GM23338 (cell line): ENCODE measurements at regions not wholly inside any gene's neighbourhood (a gene's known extent, or its start where the extent isn't known, plus 50 kb on each side); places are given as distances from the start of the nearest gene placed in this dataset.

Experiments used
- ATAC-seq: fragments of 200-7000 bp; cut with Tn5 transposase; 3 replicates; pipeline ENCODE4 v1.9.1; 2020
- DNase-seq: peaks from one replicate; pipeline ENCODE4 v3.0.0-alpha.2; 2015; ENCODE audit warnings: low spot score
- H2AFZ ChIP-seq: fragments of 200-600 bp; sonication (generic); 2 replicates; pipeline ENCODE4 v1.8.0; 2016; ENCODE audit warnings: antibody characterized with exemption, mild to moderate bottlenecking, moderate library complexity
- H3F3A ChIP-seq: fragments of 200-600 bp; sonication (generic); replicated peaks from 2 replicates; pipeline ENCODE4 v1.8.0; 2017; ENCODE audit warnings: antibody characterized with exemption, mixed run types, low read depth
- H3K27ac ChIP-seq: fragments of 200-600 bp; sonication (generic); 2 replicates; pipeline ENCODE4 v1.6.1; 2016; ENCODE audit warnings: low read depth
- H3K27me3 ChIP-seq: fragments of 200-600 bp; sonication (generic); 2 replicates; pipeline ENCODE4 v1.8.0; 2016; ENCODE audit warnings: mild to moderate bottlenecking, mixed run types, moderate library complexity; ENCODE audit not compliant: insufficient read depth
- H3K36me3 ChIP-seq: fragments of 200-600 bp; sonication (generic); 2 replicates; pipeline ENCODE4 v1.8.0; 2016; ENCODE audit warnings: mild to moderate bottlenecking; ENCODE audit not compliant: insufficient read depth
- H3K4me1 ChIP-seq: fragments of 200-600 bp; sonication (generic); 2 replicates; pipeline ENCODE4 v1.8.0; 2016; ENCODE audit warnings: mild to moderate bottlenecking, moderate library complexity; ENCODE audit not compliant: insufficient read depth
- H3K4me2 ChIP-seq: fragments of 200-600 bp; sonication (generic); 2 replicates; pipeline ENCODE4 v1.7.1; 2017; ENCODE audit warnings: mixed run types
- H3K4me3 ChIP-seq: fragments of 200-600 bp; sonication (generic); 2 replicates; pipeline ENCODE4 v1.6.1; 2016; ENCODE audit warnings: mixed run types
- H3K79me2 ChIP-seq: fragments of 200-600 bp; sonication (generic); replicated peaks from 2 replicates; pipeline ENCODE4 v1.8.0; 2017; ENCODE audit warnings: mild to moderate bottlenecking; ENCODE audit not compliant: insufficient read depth
- H3K9me2 ChIP-seq: fragments of 200-600 bp; sonication (generic); 2 replicates; pipeline ENCODE4 v1.8.0; 2017; ENCODE audit not compliant: insufficient read depth
- H4K20me1 ChIP-seq: fragments of 200-600 bp; sonication (generic); replicated peaks from 2 replicates; pipeline ENCODE4 v1.8.0; 2017; ENCODE audit warnings: mild to moderate bottlenecking; ENCODE audit not compliant: insufficient read depth
- H3K27ac Mint-ChIP-seq: 2 replicates; pipeline ENCODE4 v1.8.0; 2020; ENCODE audit warnings: inconsistent platforms, mild to moderate bottlenecking, moderate library complexity, mixed read lengths
- H3K27me3 Mint-ChIP-seq: 3 replicates; pipeline ENCODE4 v1.8.0; 2022; ENCODE audit warnings: low read depth, mild to moderate bottlenecking, moderate library complexity, mixed read lengths, inconsistent platforms; ENCODE audit not compliant: insufficient read depth, poor library complexity
- H3K36me3 Mint-ChIP-seq: 3 replicates; pipeline ENCODE4 v1.8.0; 2021; ENCODE audit warnings: low read depth, mild to moderate bottlenecking, inconsistent platforms, moderate library complexity, mixed read lengths
- H3K4me1 Mint-ChIP-seq: 3 replicates; pipeline ENCODE4 v1.8.0; 2020; ENCODE audit warnings: mild to moderate bottlenecking, inconsistent platforms, mixed read lengths
- H3K4me3 Mint-ChIP-seq: 3 replicates; pipeline ENCODE4 v1.8.0; 2021; ENCODE audit warnings: moderate library complexity, mild to moderate bottlenecking, inconsistent platforms, mixed read lengths
- H3K9me3 Mint-ChIP-seq: 3 replicates; pipeline ENCODE4 v1.8.0; 2020; ENCODE audit warnings: moderate library complexity, mild to moderate bottlenecking, inconsistent platforms, mixed read lengths
- CREB1 ChIP-seq: fragments of 250-450 bp; sonication (Bioruptor Pico); IDR thresholded peaks from 2 replicates; pipeline ENCODE4 v1.5.0; 2020; ENCODE audit warnings: low read depth, mild to moderate bottlenecking, moderate library complexity
- CTCF ChIP-seq, 2 experiments: fragments of 200-600 bp in 1 of 2; sonication (generic) in 1 of 2; conservative IDR thresholded peaks; 2 replicates each; pipeline versions ENCODE4 v1.5.1 to v1.6.1; 2016 to 2017; ENCODE audit warnings: antibody characterized with exemption in 2 of 2, low read depth in 2 of 2, mild to moderate bottlenecking in 2 of 2, moderate library complexity in 1 of 2
- ETS1 ChIP-seq: IDR thresholded peaks from 2 replicates; pipeline ENCODE4 v1.6.1; 2016; ENCODE audit warnings: antibody characterized with exemption
- JUNB ChIP-seq: IDR thresholded peaks from one replicate; pipeline ENCODE4 v1.6.1; 2016; ENCODE audit warnings: antibody characterized with exemption; ENCODE audit not compliant: unreplicated experiment
- NANOG ChIP-seq: IDR thresholded peaks from 2 replicates; pipeline ENCODE4 v1.6.1; 2016; ENCODE audit warnings: antibody characterized with exemption, borderline replicate concordance
- POLR2AphosphoS5 ChIP-seq: IDR thresholded peaks from 2 replicates; pipeline ENCODE4 v1.6.1; 2016; ENCODE audit warnings: antibody characterized with exemption, low read depth
- STAT1 ChIP-seq: IDR thresholded peaks from one replicate; pipeline ENCODE4 v1.6.1; 2016; ENCODE audit warnings: antibody characterized with exemption; ENCODE audit not compliant: unreplicated experiment
- TF ChIP-seq, protein P1 (sequence below): IDR thresholded peaks from one replicate; pipeline ENCODE4 v1.6.1; 2018; ENCODE audit warnings: antibody characterized with exemption; ENCODE audit not compliant: unreplicated experiment
- TF ChIP-seq, protein P2 (sequence below): fragments of 250-450 bp; sonication (Bioruptor Pico); IDR thresholded peaks from 2 replicates; pipeline ENCODE4 v1.5.0; 2020; ENCODE audit warnings: mild to moderate bottlenecking, moderate library complexity

DNA sequence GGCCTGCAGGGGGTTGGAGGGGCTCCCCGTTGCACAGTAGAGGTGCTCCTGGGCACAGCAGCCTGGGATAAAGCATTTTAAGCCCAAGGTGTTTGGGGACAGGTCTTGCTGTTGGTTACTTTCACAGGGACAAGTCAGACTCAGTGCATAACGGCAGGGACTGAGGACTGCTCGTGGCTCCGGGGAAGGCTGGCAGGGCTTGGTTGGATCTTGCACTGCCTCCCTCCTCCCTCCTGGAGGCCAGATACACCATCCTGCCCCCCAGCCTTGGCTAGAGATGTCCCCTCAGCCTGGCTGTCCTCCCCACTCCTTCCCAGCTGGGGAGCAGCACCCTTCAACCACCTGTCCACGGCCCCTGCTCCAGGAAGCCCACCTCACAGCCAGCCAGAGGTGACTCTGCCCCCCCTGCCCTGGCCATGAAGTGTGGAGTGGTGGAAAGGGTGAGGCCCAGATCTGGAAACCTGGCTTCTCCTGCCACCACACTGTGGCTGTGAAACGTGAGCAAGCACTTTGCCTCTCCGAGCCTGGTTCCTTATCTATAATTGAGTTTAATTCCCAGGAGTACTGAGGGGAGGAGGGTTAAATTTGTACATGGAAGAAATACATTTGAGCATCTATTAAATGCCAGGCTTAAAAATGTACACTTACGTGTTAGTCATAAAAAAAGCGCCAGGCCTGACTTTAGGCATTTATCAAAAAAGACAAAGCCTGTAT lies 67.1 kb upstream of the TAF1B start:
- Histone ChIP-seq H3K9me2 (no peaks in the 10 kb centered on the region), H3K36me3 (no peaks in the 10 kb centered on the region), H3K4me1 (no peaks in the 10 kb centered on the region), H4K20me1 (no peaks in the 10 kb centered on the region), H3K27ac (no peak overlapping the region), H3K4me2 (no peak overlapping the region), H3K4me3 (no peak overlapping the region), H3K79me2 (no peaks in the 10 kb centered on the region), H2AFZ (no peak overlapping the region), H3F3A (no peaks in the 10 kb centered on the region), H3K27me3 (no peaks in the 10 kb centered on the region)
- Mint-ChIP-seq H3K4me3 (no peak overlapping the region; the same call in 2 of the 3 replicates), H3K9me3 (peaks cover 3% of the 10 kb centered on the region; the same call in 1 of the 3 replicates), H3K27ac (no peak overlapping the region), H3K27me3 (peaks cover 10% of the 10 kb centered on the region), H3K36me3 (no peaks in the 10 kb centered on the region; the same call in 2 of the 3 replicates), H3K4me1 (peaks cover 18% of the 10 kb centered on the region; the same call in 2 of the 3 replicates)
- no peak for DNase-seq
- TF ChIP-seq, protein P1, sequence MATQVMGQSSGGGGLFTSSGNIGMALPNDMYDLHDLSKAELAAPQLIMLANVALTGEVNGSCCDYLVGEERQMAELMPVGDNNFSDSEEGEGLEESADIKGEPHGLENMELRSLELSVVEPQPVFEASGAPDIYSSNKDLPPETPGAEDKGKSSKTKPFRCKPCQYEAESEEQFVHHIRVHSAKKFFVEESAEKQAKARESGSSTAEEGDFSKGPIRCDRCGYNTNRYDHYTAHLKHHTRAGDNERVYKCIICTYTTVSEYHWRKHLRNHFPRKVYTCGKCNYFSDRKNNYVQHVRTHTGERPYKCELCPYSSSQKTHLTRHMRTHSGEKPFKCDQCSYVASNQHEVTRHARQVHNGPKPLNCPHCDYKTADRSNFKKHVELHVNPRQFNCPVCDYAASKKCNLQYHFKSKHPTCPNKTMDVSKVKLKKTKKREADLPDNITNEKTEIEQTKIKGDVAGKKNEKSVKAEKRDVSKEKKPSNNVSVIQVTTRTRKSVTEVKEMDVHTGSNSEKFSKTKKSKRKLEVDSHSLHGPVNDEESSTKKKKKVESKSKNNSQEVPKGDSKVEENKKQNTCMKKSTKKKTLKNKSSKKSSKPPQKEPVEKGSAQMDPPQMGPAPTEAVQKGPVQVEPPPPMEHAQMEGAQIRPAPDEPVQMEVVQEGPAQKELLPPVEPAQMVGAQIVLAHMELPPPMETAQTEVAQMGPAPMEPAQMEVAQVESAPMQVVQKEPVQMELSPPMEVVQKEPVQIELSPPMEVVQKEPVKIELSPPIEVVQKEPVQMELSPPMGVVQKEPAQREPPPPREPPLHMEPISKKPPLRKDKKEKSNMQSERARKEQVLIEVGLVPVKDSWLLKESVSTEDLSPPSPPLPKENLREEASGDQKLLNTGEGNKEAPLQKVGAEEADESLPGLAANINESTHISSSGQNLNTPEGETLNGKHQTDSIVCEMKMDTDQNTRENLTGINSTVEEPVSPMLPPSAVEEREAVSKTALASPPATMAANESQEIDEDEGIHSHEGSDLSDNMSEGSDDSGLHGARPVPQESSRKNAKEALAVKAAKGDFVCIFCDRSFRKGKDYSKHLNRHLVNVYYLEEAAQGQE: no peak
- no peak for TF ChIP-seq CREB1 (CRISPR knock-in tag)
- no peak for TF ChIP-seq ETS1
- no peak for TF ChIP-seq NANOG
- no peak for TF ChIP-seq CTCF (conservative IDR thresholded peaks at IDR 0.05; ENCODE audit: low read depth in 2 of 2)
- no peak for TF ChIP-seq POLR2AphosphoS5
- no peak for ATAC-seq

GRCh38 chr2:9777081-9777480 lies 66.2 kb upstream of the TAF1B start:
- peaks cover 3% of the 10 kb centered on the region; the same call in 1 of the 3 replicates for H3K9me3 Mint-ChIP-seq
- no peak overlapping the region for H3K4me3 Mint-ChIP-seq
- H3K36me3 ChIP-seq: no peaks in the 10 kb centered on the region
- no peaks in the 10 kb centered on the region for H3F3A ChIP-seq
- no peaks in the 10 kb centered on the region for H3K4me1 ChIP-seq
- H3K27me3 Mint-ChIP-seq: peaks cover 7% of the 10 kb centered on the region
- ATAC-seq: no peak
- no peak for DNase-seq
- no peak overlapping the region for H3K4me3 ChIP-seq
- H3K27ac Mint-ChIP-seq: no peak overlapping the region
- H3K27ac ChIP-seq: no peak overlapping the region
- H3K4me2 ChIP-seq: no peak overlapping the region
- H3K79me2 ChIP-seq: no peaks in the 10 kb centered on the region
- peaks cover 14% of the 10 kb centered on the region; the same call in 2 of the 3 replicates for H3K4me1 Mint-ChIP-seq
- H3K27me3 ChIP-seq: no peaks in the 10 kb centered on the region
- H3K36me3 Mint-ChIP-seq: no peaks in the 10 kb centered on the region; the same call in 2 of the 3 replicates
- H3K9me2 ChIP-seq: no peaks in the 10 kb centered on the region
- H4K20me1 ChIP-seq: no peaks in the 10 kb centered on the region
- no peak overlapping the region for H2AFZ ChIP-seq
- no peak for TF ChIP-seq STAT1
- TF ChIP-seq POLR2AphosphoS5: no peak
- TF ChIP-seq, protein P2, sequence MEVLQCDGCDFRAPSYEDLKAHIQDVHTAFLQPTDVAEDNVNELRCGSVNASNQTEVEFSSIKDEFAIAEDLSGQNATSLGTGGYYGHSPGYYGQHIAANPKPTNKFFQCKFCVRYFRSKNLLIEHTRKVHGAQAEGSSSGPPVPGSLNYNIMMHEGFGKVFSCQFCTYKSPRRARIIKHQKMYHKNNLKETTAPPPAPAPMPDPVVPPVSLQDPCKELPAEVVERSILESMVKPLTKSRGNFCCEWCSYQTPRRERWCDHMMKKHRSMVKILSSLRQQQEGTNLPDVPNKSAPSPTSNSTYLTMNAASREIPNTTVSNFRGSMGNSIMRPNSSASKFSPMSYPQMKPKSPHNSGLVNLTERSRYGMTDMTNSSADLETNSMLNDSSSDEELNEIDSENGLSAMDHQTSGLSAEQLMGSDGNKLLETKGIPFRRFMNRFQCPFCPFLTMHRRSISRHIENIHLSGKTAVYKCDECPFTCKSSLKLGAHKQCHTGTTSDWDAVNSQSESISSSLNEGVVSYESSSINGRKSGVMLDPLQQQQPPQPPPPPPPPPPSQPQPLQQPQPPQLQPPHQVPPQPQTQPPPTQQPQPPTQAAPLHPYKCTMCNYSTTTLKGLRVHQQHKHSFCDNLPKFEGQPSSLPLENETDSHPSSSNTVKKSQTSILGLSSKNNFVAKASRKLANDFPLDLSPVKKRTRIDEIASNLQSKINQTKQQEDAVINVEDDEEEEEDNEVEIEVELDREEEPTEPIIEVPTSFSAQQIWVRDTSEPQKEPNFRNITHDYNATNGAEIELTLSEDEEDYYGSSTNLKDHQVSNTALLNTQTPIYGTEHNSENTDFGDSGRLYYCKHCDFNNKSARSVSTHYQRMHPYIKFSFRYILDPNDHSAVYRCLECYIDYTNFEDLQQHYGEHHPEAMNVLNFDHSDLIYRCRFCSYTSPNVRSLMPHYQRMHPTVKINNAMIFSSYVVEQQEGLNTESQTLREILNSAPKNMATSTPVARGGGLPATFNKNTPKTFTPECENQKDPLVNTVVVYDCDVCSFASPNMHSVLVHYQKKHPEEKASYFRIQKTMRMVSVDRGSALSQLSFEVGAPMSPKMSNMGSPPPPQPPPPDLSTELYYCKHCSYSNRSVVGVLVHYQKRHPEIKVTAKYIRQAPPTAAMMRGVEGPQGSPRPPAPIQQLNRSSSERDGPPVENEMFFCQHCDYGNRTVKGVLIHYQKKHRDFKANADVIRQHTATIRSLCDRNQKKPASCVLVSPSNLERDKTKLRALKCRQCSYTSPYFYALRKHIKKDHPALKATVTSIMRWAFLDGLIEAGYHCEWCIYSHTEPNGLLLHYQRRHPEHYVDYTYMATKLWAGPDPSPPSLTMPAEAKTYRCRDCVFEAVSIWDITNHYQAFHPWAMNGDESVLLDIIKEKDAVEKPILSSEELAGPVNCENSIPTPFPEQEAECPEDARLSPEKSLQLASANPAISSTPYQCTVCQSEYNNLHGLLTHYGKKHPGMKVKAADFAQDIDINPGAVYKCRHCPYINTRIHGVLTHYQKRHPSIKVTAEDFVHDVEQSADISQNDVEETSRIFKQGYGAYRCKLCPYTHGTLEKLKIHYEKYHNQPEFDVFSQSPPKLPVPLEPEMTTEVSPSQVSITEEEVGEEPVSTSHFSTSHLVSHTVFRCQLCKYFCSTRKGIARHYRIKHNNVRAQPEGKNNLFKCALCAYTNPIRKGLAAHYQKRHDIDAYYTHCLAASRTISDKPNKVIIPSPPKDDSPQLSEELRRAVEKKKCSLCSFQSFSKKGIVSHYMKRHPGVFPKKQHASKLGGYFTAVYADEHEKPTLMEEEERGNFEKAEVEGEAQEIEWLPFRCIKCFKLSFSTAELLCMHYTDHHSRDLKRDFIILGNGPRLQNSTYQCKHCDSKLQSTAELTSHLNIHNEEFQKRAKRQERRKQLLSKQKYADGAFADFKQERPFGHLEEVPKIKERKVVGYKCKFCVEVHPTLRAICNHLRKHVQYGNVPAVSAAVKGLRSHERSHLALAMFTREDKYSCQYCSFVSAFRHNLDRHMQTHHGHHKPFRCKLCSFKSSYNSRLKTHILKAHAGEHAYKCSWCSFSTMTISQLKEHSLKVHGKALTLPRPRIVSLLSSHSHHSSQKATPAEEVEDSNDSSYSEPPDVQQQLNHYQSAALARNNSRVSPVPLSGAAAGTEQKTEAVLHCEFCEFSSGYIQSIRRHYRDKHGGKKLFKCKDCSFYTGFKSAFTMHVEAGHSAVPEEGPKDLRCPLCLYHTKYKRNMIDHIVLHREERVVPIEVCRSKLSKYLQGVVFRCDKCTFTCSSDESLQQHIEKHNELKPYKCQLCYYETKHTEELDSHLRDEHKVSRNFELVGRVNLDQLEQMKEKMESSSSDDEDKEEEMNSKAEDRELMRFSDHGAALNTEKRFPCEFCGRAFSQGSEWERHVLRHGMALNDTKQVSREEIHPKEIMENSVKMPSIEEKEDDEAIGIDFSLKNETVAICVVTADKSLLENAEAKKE: no peak
- TF ChIP-seq JUNB: no peak
